ENCODE measurements at regions not wholly inside any gene's neighbourhood (a gene's known extent, or its start where the extent isn't known, plus 50 kb on each side); places are given as distances from the start of the nearest gene placed in this dataset.

DNA sequence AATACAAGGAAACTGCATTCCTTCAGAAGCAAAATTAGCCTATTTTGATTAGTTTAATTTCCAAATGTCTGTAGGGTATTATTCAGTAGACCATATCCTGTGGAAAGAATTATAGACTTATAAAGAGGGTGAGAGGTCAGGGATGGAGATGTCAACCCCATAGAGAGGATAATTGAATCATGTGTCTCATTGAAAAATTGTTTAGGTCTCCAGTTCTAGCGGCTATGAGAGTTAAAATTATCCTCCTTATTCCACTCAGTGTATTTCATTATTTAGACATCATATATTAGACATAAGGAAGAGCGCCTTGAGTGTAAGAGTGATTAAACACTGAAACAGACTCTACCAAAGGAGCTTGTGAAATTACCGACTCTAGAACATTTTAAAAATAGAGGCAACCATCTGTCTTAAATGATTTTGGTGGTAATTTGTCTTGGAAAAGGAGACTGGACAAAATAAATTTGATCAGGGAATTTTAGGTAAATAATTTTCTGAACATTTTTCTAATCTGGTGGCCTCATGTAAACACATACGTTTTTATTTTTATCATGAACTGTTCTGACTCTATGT lies 654.4 kb upstream of the TENM3 start:
- Histone ChIP-seq H3K36me3 (ENCODE audit: control insufficient read depth, insufficient read depth, low read length) (no peaks in the 10 kb centered on the region), H3K4me3 (ENCODE audit: insufficient read depth, low read depth, low read length) (no peak overlapping the region), H3K23ac (ENCODE audit: low read depth, low read length) (no peak overlapping the region), H2AK5ac (ENCODE audit: low read depth, low read length) (no peak overlapping the region), H3K18ac (ENCODE audit: low read depth, low read length) (no peak overlapping the region), H4K8ac (ENCODE audit: low read depth in 2 of 2, low read length in 2 of 2) (no peak overlapping the region), H3K79me1 (ENCODE audit: low read depth in 1 of 2, low read length in 2 of 2) (no peaks in the 10 kb centered on the region), H2BK5ac (ENCODE audit: low read depth, low read length, poor library complexity, severe bottlenecking) (no peak overlapping the region), H3K4me2 (ENCODE audit: low read depth, low read length) (no peak overlapping the region), H2BK20ac (ENCODE audit: low read depth, low read length) (no peak overlapping the region), H3K27ac (ENCODE audit: insufficient read depth, low read length) (no peak overlapping the region), H3K56ac (ENCODE audit: extremely low read depth, insufficient read depth, low read length) (no peak overlapping the region), H3K9me3 (ENCODE audit: control insufficient read depth, insufficient read depth, low read length) (no peaks in the 10 kb centered on the region), H3K27me3 (ENCODE audit: control insufficient read depth, insufficient read depth, low read length) (no peaks in the 10 kb centered on the region), H3K4ac (ENCODE audit: low read depth, low read length) (no peak overlapping the region), H4K5ac (ENCODE audit: low read depth, low read length) (no peak overlapping the region), H3K9ac (ENCODE audit: low read depth, low read length) (no peak overlapping the region), H2BK120ac (ENCODE audit: low read depth, low read length) (no peak overlapping the region), H3K9me1 (ENCODE audit: insufficient read depth, low read length) (no peaks in the 10 kb centered on the region), H2AK9ac (replicated peaks; ENCODE audit: low read depth, low read length, poor library complexity) (no peak overlapping the region), H4K20me1 (ENCODE audit: insufficient read depth, low read length) (no peaks in the 10 kb centered on the region), H3K4me1 (ENCODE audit: control insufficient read depth, insufficient read depth, low read length) (no peaks in the 10 kb centered on the region), H3K14ac (replicated peaks; ENCODE audit: low read depth, low read length) (no peak overlapping the region), H4K91ac (ENCODE audit: insufficient read depth, low read depth, low read length) (no peak overlapping the region), H2BK15ac (ENCODE audit: low read depth, low read length) (no peak overlapping the region), H2AFZ (replicated peaks; ENCODE audit: low read length, poor library complexity) (no peak overlapping the region)
- BruUV-seq (replicated peaks) = no TSS peak
- WGBS, 2 experiments (ENCODE audit: extremely low coverage in 2 of 2, insufficient read length in 1 of 2) = no CpG with 5 or more reads among the region's 4 CpGs
- in situ Hi-C loops (cut with MboI; ENCODE audit: low sequenced_read_pairs) (no loop called here), dilution Hi-C loops (cut with HindIII; ENCODE audit: low sequenced_read_pairs, unreplicated experiment) (no loop called here), intact Hi-C loops (cut with micrococcal nuclease) (no loop called here)
- ATAC-seq (ENCODE audit: low read depth) (no peak), DNase-seq (no peak)
- POLR2A ChIA-PET (ENCODE audit: unreplicated experiment) = no interaction called here
- CTCF ChIA-PET = no interaction called here
- no peak for TF ChIP-seq CHD1 (IDR thresholded peaks at IDR 0.05; ENCODE audit: low read depth, low read length)
- TF ChIP-seq SMC3 (IDR thresholded peaks at IDR 0.05; ENCODE audit: low read depth, low read length) = no peak
- TF ChIP-seq, protein P1, sequence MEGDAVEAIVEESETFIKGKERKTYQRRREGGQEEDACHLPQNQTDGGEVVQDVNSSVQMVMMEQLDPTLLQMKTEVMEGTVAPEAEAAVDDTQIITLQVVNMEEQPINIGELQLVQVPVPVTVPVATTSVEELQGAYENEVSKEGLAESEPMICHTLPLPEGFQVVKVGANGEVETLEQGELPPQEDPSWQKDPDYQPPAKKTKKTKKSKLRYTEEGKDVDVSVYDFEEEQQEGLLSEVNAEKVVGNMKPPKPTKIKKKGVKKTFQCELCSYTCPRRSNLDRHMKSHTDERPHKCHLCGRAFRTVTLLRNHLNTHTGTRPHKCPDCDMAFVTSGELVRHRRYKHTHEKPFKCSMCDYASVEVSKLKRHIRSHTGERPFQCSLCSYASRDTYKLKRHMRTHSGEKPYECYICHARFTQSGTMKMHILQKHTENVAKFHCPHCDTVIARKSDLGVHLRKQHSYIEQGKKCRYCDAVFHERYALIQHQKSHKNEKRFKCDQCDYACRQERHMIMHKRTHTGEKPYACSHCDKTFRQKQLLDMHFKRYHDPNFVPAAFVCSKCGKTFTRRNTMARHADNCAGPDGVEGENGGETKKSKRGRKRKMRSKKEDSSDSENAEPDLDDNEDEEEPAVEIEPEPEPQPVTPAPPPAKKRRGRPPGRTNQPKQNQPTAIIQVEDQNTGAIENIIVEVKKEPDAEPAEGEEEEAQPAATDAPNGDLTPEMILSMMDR (conservative IDR thresholded peaks at IDR 0.05; ENCODE audit: low read depth, low read length) = no peak
- no peak for TF ChIP-seq MAFK (IDR thresholded peaks at IDR 0.05; ENCODE audit: low read depth, low read length)
- TF ChIP-seq, protein P2, sequence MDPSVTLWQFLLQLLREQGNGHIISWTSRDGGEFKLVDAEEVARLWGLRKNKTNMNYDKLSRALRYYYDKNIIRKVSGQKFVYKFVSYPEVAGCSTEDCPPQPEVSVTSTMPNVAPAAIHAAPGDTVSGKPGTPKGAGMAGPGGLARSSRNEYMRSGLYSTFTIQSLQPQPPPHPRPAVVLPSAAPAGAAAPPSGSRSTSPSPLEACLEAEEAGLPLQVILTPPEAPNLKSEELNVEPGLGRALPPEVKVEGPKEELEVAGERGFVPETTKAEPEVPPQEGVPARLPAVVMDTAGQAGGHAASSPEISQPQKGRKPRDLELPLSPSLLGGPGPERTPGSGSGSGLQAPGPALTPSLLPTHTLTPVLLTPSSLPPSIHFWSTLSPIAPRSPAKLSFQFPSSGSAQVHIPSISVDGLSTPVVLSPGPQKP (IDR thresholded peaks at IDR 0.05; ENCODE audit: borderline replicate concordance, low read depth, low read length) = no peak
- TF ChIP-seq RCOR1 (IDR thresholded peaks at IDR 0.05; ENCODE audit: insufficient replicate concordance, low read length) = no peak
- no peak for TF ChIP-seq NFE2L2 (IDR thresholded peaks at IDR 0.05; ENCODE audit: low read depth, low read length)
- no peak for TF ChIP-seq RFX5 (IDR thresholded peaks at IDR 0.05; ENCODE audit: low read depth, low read length)
- TF ChIP-seq POLR2A (IDR thresholded peaks at IDR 0.05; ENCODE audit: low read depth, low read length) = no peak
- no peak for TF ChIP-seq BHLHE40 (IDR thresholded peaks at IDR 0.05; ENCODE audit: low read depth, low read length)
- TF ChIP-seq, protein P3, sequence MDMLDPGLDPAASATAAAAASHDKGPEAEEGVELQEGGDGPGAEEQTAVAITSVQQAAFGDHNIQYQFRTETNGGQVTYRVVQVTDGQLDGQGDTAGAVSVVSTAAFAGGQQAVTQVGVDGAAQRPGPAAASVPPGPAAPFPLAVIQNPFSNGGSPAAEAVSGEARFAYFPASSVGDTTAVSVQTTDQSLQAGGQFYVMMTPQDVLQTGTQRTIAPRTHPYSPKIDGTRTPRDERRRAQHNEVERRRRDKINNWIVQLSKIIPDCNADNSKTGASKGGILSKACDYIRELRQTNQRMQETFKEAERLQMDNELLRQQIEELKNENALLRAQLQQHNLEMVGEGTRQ (IDR thresholded peaks at IDR 0.05; ENCODE audit: low read depth, low read length) = no peak
- TF ChIP-seq MXI1 (IDR thresholded peaks at IDR 0.05; ENCODE audit: borderline replicate concordance, low read depth, low read length) = no peak
- TF ChIP-seq FOS (IDR thresholded peaks at IDR 0.05; ENCODE audit: low read depth, low read length) = no peak
- no peak for TF ChIP-seq RAD21 (IDR thresholded peaks at IDR 0.05; ENCODE audit: low read length)
- no peak for TF ChIP-seq MAZ (IDR thresholded peaks at IDR 0.05; ENCODE audit: borderline replicate concordance, low read depth, low read length)
- no peak for TF ChIP-seq CEBPB (IDR thresholded peaks at IDR 0.05; ENCODE audit: low read depth, low read length)

Data from IMR-90 (cell line).